K562 (cell line): ENCODE measurements at regions not wholly inside any gene's neighbourhood (a gene's known extent, or its start where the extent isn't known, plus 50 kb on each side); places are given as distances from the start of the nearest gene placed in this dataset.
A peak's percentile ranks its signal among the peaks of the same experiment; 100 is the strongest.

Experiments
- ATAC-seq: fragments of 200-7000 bp; cut with Tn5 transposase; 3 replicates; pipeline ENCODE4 v1.9.1; 2020; ENCODE audit warnings: moderate library complexity
- BruUV-seq: library from RNA; stranded (reverse); fragments of 400-500 nt; replicated peaks from 2 replicates; lab custom pipeline; 2021; lab: Mats Ljungman, UMichigan
- CTCF ChIA-PET: fragments of 300-600 bp; formaldehyde crosslinking; extraction: SDS; loops from one replicate; lab custom pipeline; 2021; ENCODE audit warnings: low intra/inter-chr PET ratio; lab: Yijun Ruan, JAX
- POLR2A ChIA-PET: fragments of 300-600, 350-650 bp; sonication (Branson Sonifier 250); formaldehyde crosslinking; extraction: SDS; loops from one replicate; lab custom pipeline; 2021; ENCODE audit warnings: antibody characterized with exemption, inconsistent platforms; lab: Yijun Ruan, JAX
- DNase-seq, 4 experiments: peaks; one replicate each; pipeline versions ENCODE4 v3.0.0 to v3.0.0-alpha.2; 2011 to 2018; ENCODE audit warnings: low spot score in 3 of 4, mixed read lengths in 3 of 4; ENCODE audit errors: extremely low read depth in 1 of 4
- FAIRE-seq: peaks from 2 replicates; lab custom pipeline; 2011; peaks lifted over from hg19 to GRCh38; lab: Jason Lieb, UNC
- H2AFZ ChIP-seq: 2 replicates; pipeline ENCODE4 v1.6.0; 2011; ENCODE audit warnings: low read depth, low read length, control low read depth, inconsistent platforms
- H3K27ac ChIP-seq: fragments of 200-600 bp; 3 replicates; pipeline ENCODE4 v1.8.0; 2011; ENCODE audit warnings: low read depth, mild to moderate bottlenecking, control low read depth, inconsistent platforms, low read length, moderate library complexity, mixed read lengths; ENCODE audit errors: extremely low read depth
- H3K27me3 ChIP-seq, 2 experiments: fragments of 300-600 bp in 1 of 2; 2 replicates in 1 of 2; 3 replicates in 1 of 2; pipeline versions ENCODE4 v1.6.0 to v1.8.0; 2011; ENCODE audit warnings: inconsistent platforms in 2 of 2, low read length in 2 of 2, mild to moderate bottlenecking in 1 of 2, mixed read lengths in 1 of 2, moderate library complexity in 1 of 2; ENCODE audit not compliant: control insufficient read depth in 2 of 2, insufficient read depth in 2 of 2
- H3K36me3 ChIP-seq: fragments of 300-600 bp; 3 replicates; pipeline ENCODE4 v1.8.0; 2011; ENCODE audit warnings: mild to moderate bottlenecking, low read length, inconsistent platforms; ENCODE audit not compliant: control insufficient read depth, insufficient read depth
- H3K4me1 ChIP-seq, 2 experiments: fragments of 200-600 bp in 1 of 2; replicated peaks in 1 of 2; 2 replicates in 1 of 2; 3 replicates in 1 of 2; pipeline versions ENCODE4 v1.5.1 to v1.8.0; 2011; ENCODE audit warnings: inconsistent platforms in 2 of 2, low read length in 2 of 2, mild to moderate bottlenecking in 1 of 2, mixed read lengths in 1 of 2, moderate library complexity in 1 of 2; ENCODE audit not compliant: control insufficient read depth in 2 of 2, insufficient read depth in 2 of 2
- H3K4me2 ChIP-seq: 2 replicates; pipeline ENCODE4 v1.6.1; 2011; ENCODE audit warnings: low read length, control low read depth, inconsistent platforms, mixed read lengths; ENCODE audit not compliant: insufficient read depth
- H3K4me3 ChIP-seq: fragments of 200-600 bp; sonication (generic), shearing (Covaris generic); 2 replicates; pipeline ENCODE4 v1.5.1; 2016; ENCODE audit warnings: control low read depth, inconsistent platforms
- H3K79me2 ChIP-seq: fragments of 200-600 bp; 3 replicates; pipeline ENCODE4 v1.8.0; 2011; ENCODE audit warnings: low read length, inconsistent platforms; ENCODE audit not compliant: control insufficient read depth, insufficient read depth
- H3K9ac ChIP-seq, 2 experiments: 2 replicates each; pipeline versions ENCODE4 v1.6.0 to v1.6.1; 2011; ENCODE audit warnings: low read depth in 2 of 2, low read length in 2 of 2, control low read depth in 1 of 2, inconsistent platforms in 1 of 2, mild to moderate bottlenecking in 1 of 2, mixed read lengths in 1 of 2; ENCODE audit not compliant: insufficient read depth in 1 of 2
- H3K9me1 ChIP-seq: one replicate; pipeline ENCODE4 v1.6.0; 2011; ENCODE audit warnings: inconsistent platforms, mild to moderate bottlenecking, low read length, moderate library complexity; ENCODE audit not compliant: control insufficient read depth, insufficient read depth
- H3K9me3 ChIP-seq: replicated peaks from 2 replicates; pipeline ENCODE4 v1.5.1; 2011; ENCODE audit warnings: low read depth, low read length, inconsistent platforms; ENCODE audit not compliant: control insufficient read depth, insufficient read depth
- H4K20me1 ChIP-seq: replicated peaks from 2 replicates; pipeline ENCODE4 v1.6.1; 2011; ENCODE audit warnings: low read length, inconsistent platforms, mixed read lengths; ENCODE audit not compliant: control insufficient read depth, insufficient read depth
- HDAC8 ChIP-seq: fragments of 450-650 bp; IDR thresholded peaks from 2 replicates; pipeline ENCODE4 v1.6.1; 2016; ENCODE audit warnings: mild to moderate bottlenecking, missing genetic modification characterization, moderate library complexity, missing compliant biosample characterization
- KDM1A ChIP-seq, 2 experiments: fragments of 450-650 bp; IDR thresholded peaks; 2 replicates each; pipeline ENCODE4 v1.6.1; 2016; ENCODE audit warnings: mild to moderate bottlenecking in 2 of 2
- NFIC ChIP-seq: fragments of 450-650 bp; IDR thresholded peaks from 2 replicates; pipeline ENCODE4 v1.6.1; 2017; ENCODE audit warnings: mild to moderate bottlenecking, inconsistent platforms
- NR2C2 ChIP-seq, 2 experiments: fragments of 200-800 bp in 1 of 2; sonication (Bioruptor generic) in 1 of 2; sonication (generic) in 1 of 2; formaldehyde crosslinking in 1 of 2; IDR thresholded peaks; 2 replicates each; pipeline versions ENCODE4 v1.6.1 to v1.8.0; 2016 to 2022; ENCODE audit warnings: mild to moderate bottlenecking in 1 of 2, missing compliant biosample characterization in 1 of 2, missing genetic modification characterization in 1 of 2, missing genetic modification reagents in 1 of 2
- POLR2AphosphoS2 ChIP-seq: IDR thresholded peaks from 2 replicates; pipeline ENCODE4 v1.6.1; 2012; ENCODE audit warnings: low read length, improper control_type of control experiment
- PPARD ChIP-seq: fragments of 250-450 bp; sonication (Bioruptor Pico); IDR thresholded peaks from 2 replicates; pipeline ENCODE4 v1.8.0; 2022; ENCODE audit warnings: inconsistent platforms, mild to moderate bottlenecking, moderate library complexity
- RAD51 ChIP-seq: fragments of 450-650 bp; IDR thresholded peaks from 2 replicates; pipeline ENCODE4 v1.7.1; 2016; ENCODE audit warnings: low read depth, mild to moderate bottlenecking, borderline replicate concordance
- RCOR1 ChIP-seq, 2 experiments: IDR thresholded peaks; 2 replicates each; pipeline ENCODE4 v1.6.1; 2012; ENCODE audit warnings: low read depth in 2 of 2, low read length in 2 of 2, borderline replicate concordance in 1 of 2, improper control_type of control experiment in 1 of 2
- SNIP1 ChIP-seq: fragments of 450-650 bp; IDR thresholded peaks from 2 replicates; pipeline ENCODE4 v1.7.1; 2017; ENCODE audit warnings: low read depth, mild to moderate bottlenecking
- TOE1 ChIP-seq, 2 experiments: fragments of 450-650 bp in 1 of 2; sonication (generic) in 1 of 2; formaldehyde crosslinking in 1 of 2; IDR thresholded peaks; 2 replicates each; pipeline versions ENCODE4 v1.7.1 to v1.8.0; 2016 to 2022; ENCODE audit warnings: borderline replicate concordance in 2 of 2, mild to moderate bottlenecking in 2 of 2, antibody characterized with exemption in 1 of 2, inconsistent platforms in 1 of 2, low read depth in 1 of 2, missing genetic modification reagents in 1 of 2, moderate library complexity in 1 of 2
- ZBTB1 ChIP-seq: sonication (generic); formaldehyde crosslinking; IDR thresholded peaks from 2 replicates; pipeline ENCODE4 v1.8.1; 2023; ENCODE audit warnings: missing genetic modification reagents, low read depth, mild to moderate bottlenecking, borderline replicate concordance
- ZFX ChIP-seq: sonication (generic); formaldehyde crosslinking; IDR thresholded peaks from 2 replicates; pipeline ENCODE4 v1.8.0; 2022; ENCODE audit warnings: mild to moderate bottlenecking, missing genetic modification reagents, moderate library complexity
- ZNF561 ChIP-seq: fragments of 450-650 bp; formaldehyde crosslinking; conservative IDR thresholded peaks from 2 replicates; pipeline ENCODE4 v1.4.0; 2020; ENCODE audit warnings: mild to moderate bottlenecking, moderate library complexity
- ZNF584 ChIP-seq: fragments of 200-800 bp; sonication (Bioruptor generic); IDR thresholded peaks from 2 replicates; pipeline ENCODE4 v1.6.1; 2016; ENCODE audit warnings: low read depth, mild to moderate bottlenecking, missing genetic modification characterization, missing compliant biosample characterization
- ZNF77 ChIP-seq: fragments of 250-450 bp; sonication (Bioruptor Pico); IDR thresholded peaks from 2 replicates; pipeline ENCODE4 v1.5.0; 2020
- WGBS: fragments of 100-300 bp; shearing (Covaris generic); methylation state at CpG from one replicate; pipeline ENCODE4 v1.1.6; 2016; ENCODE audit warnings: low coverage, mixed read lengths; ENCODE audit not compliant: insufficient coverage; ENCODE audit errors: missing lambda C conversion rate; 5-methylcytosine and 5-hydroxymethylcytosine counted together
- in situ Hi-C: fragments of 300-500 bp; cut with MboI; formaldehyde crosslinking; loops from 4 replicates; pipeline ENCODE4 v1.15.0; 2018; ENCODE audit warnings: inconsistent platforms, mixed read lengths
- intact Hi-C: fragments of 100-400 bp; cut with micrococcal nuclease; formaldehyde crosslinking; loops from 2 replicates; pipeline ENCODE4 v1.14.2; 2022
- TF ChIP-seq, protein P1 (sequence below): fragments of 450-650 bp; conservative IDR thresholded peaks from 2 replicates; pipeline ENCODE4 v1.6.1; 2016; ENCODE audit warnings: missing genetic modification characterization, low read depth, mild to moderate bottlenecking, missing compliant biosample characterization, moderate library complexity
- TF ChIP-seq, protein P2 (sequence below): fragments of 250-450 bp; sonication (Bioruptor Pico); IDR thresholded peaks from 2 replicates; pipeline ENCODE4 v1.6.1; 2021; ENCODE audit warnings: mild to moderate bottlenecking
- TF ChIP-seq, protein P3 (sequence below): fragments of 450-650 bp; IDR thresholded peaks from 2 replicates; pipeline ENCODE4 v1.7.0; 2016; ENCODE audit warnings: borderline replicate concordance
- TF ChIP-seq, protein P4 (sequence below): fragments of 450-650 bp; formaldehyde crosslinking; conservative IDR thresholded peaks from 2 replicates; pipeline ENCODE4 v1.4.0; 2022; ENCODE audit warnings: mild to moderate bottlenecking, missing genetic modification characterization

DNA sequence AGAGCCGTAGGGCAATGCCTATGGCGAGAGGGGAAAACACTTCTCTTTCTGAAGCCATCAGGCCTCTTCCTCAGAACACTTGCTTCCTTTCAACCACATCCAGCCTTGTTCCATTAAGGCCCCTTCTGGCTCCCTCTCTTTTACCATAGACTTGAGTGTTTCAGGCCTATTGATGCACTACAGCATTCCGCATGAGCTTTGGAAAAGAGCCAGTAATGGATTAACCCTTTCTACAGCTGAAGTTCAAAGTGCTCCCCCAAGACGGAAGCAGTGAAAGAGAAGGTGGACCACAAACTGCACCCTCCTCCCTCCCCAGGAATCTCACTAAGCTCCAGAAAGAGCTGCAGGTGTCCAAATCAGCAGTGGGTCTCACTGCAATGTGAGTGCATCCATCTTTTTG is 102.7 kb upstream of the C7orf33 start:
- Histone ChIP-seq H3K4me2 (no peak overlapping the region), H3K4me1 (peaks cover 0 to 2% of the 10 kb centered on the region in 2 experiments; a peak in 1 of 5 replicates), H3K4me3 (no peak overlapping the region), H3K9ac (no peak overlapping the region), H2AFZ (no peak overlapping the region), H3K36me3 (no peaks in the 10 kb centered on the region), H3K9me3 (no peaks in the 10 kb centered on the region), H4K20me1 (no peaks in the 10 kb centered on the region), H3K27ac (no peak overlapping the region), H3K9me1 (no peaks in the 10 kb centered on the region), H3K79me2 (no peaks in the 10 kb centered on the region), H3K27me3 (peaks cover 21 to 42% of the 10 kb centered on the region in 2 experiments)
- CTCF ChIA-PET = no interaction called here
- WGBS = 3% methylated on average over 4 of the region's 4 CpGs
- FAIRE-seq = no peak
- no TSS peak for BruUV-seq
- in situ Hi-C loops (no loop called here), intact Hi-C loops (loop anchor here (5.0 kb wide), 1 partner anchor 221 kb away; no protein-coding TSS in a partner anchor)
- no peak for ATAC-seq
- POLR2A ChIA-PET = no interaction called here
- DNase-seq = no peak
- no peak for TF ChIP-seq ZNF77 (CRISPR knock-in tag)
- TF ChIP-seq RAD51 = no peak
- no peak for TF ChIP-seq HDAC8 (tag)
- TF ChIP-seq, protein P1, sequence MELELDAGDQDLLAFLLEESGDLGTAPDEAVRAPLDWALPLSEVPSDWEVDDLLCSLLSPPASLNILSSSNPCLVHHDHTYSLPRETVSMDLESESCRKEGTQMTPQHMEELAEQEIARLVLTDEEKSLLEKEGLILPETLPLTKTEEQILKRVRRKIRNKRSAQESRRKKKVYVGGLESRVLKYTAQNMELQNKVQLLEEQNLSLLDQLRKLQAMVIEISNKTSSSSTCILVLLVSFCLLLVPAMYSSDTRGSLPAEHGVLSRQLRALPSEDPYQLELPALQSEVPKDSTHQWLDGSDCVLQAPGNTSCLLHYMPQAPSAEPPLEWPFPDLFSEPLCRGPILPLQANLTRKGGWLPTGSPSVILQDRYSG (tag) = no peak
- no peak for TF ChIP-seq NR2C2 (CRISPR knock-in tag; IDR thresholded peaks at IDR 0.05)
- TF ChIP-seq NR2C2 (tag; IDR thresholded peaks at IDR 0.05) = no peak
- no peak for TF ChIP-seq SNIP1
- no peak for TF ChIP-seq ZNF561 (CRISPR knock-in tag)
- TF ChIP-seq ZFX (CRISPR knock-in tag) = peak; percentile 18; the same call in 1 of the 2 replicates
- TF ChIP-seq, protein P2, sequence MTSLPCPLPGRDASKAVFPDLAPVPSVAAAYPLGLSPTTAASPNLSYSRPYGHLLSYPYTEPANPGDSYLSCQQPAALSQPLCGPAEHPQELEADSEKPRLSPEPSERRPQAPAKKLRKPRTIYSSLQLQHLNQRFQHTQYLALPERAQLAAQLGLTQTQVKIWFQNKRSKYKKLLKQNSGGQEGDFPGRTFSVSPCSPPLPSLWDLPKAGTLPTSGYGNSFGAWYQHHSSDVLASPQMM (CRISPR knock-in tag) = no peak
- no peak for TF ChIP-seq KDM1A (IDR thresholded peaks at IDR 0.05)
- TF ChIP-seq ZNF584 = no peak
- TF ChIP-seq, protein P3, sequence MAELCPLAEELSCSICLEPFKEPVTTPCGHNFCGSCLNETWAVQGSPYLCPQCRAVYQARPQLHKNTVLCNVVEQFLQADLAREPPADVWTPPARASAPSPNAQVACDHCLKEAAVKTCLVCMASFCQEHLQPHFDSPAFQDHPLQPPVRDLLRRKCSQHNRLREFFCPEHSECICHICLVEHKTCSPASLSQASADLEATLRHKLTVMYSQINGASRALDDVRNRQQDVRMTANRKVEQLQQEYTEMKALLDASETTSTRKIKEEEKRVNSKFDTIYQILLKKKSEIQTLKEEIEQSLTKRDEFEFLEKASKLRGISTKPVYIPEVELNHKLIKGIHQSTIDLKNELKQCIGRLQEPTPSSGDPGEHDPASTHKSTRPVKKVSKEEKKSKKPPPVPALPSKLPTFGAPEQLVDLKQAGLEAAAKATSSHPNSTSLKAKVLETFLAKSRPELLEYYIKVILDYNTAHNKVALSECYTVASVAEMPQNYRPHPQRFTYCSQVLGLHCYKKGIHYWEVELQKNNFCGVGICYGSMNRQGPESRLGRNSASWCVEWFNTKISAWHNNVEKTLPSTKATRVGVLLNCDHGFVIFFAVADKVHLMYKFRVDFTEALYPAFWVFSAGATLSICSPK = no peak
- TF ChIP-seq, protein P4, sequence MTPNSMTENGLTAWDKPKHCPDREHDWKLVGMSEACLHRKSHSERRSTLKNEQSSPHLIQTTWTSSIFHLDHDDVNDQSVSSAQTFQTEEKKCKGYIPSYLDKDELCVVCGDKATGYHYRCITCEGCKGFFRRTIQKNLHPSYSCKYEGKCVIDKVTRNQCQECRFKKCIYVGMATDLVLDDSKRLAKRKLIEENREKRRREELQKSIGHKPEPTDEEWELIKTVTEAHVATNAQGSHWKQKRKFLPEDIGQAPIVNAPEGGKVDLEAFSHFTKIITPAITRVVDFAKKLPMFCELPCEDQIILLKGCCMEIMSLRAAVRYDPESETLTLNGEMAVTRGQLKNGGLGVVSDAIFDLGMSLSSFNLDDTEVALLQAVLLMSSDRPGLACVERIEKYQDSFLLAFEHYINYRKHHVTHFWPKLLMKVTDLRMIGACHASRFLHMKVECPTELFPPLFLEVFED (CRISPR knock-in tag) = no peak
- TF ChIP-seq PPARD (CRISPR knock-in tag) = no peak
- TF ChIP-seq TOE1 (IDR thresholded peaks at IDR 0.05; ENCODE audit: borderline replicate concordance) = no peak
- TF ChIP-seq TOE1 (CRISPR knock-in tag; IDR thresholded peaks at IDR 0.05; ENCODE audit: borderline replicate concordance, low read depth) = no peak
- TF ChIP-seq RCOR1 (IDR thresholded peaks at IDR 0.05; ENCODE audit: borderline replicate concordance in 1 of 2, low read depth in 2 of 2, low read length in 2 of 2) = no peak
- no peak for TF ChIP-seq ZBTB1 (CRISPR knock-in tag)
- TF ChIP-seq POLR2AphosphoS2 = no peak
- peak; percentile 23; the same call in 1 of the 2 replicates for TF ChIP-seq NFIC
